ENCODE measurements at regions not wholly inside any gene's neighbourhood (a gene's known extent, or its start where the extent isn't known, plus 50 kb on each side); places are given as distances from the start of the nearest gene placed in this dataset.

- CTCF ChIA-PET = no interaction called here
- Histone ChIP-seq H3K4me1 (ENCODE audit: insufficient read depth, low read length, poor library complexity, severe bottlenecking) (no peaks in the 10 kb centered on the region), H3K27ac (ENCODE audit: low read depth, low read length, poor library complexity, severe bottlenecking) (no peak overlapping the region), H3K9me3 (ENCODE audit: low read depth, low read length, poor library complexity, severe bottlenecking) (peaks cover 4% of the 10 kb centered on the region), H3K36me3 (ENCODE audit: insufficient read depth, low read length, poor library complexity, severe bottlenecking) (no peaks in the 10 kb centered on the region), H3K27me3 (replicated peaks; ENCODE audit: insufficient read depth, low read depth, low read length, poor library complexity) (no peaks in the 10 kb centered on the region), H3K4me3 (ENCODE audit: low read depth, low read length, poor library complexity, severe bottlenecking) (no peak overlapping the region)
- POLR2A ChIA-PET (ENCODE audit: low non-redundant PET) = no interaction called here
- DNase-seq (ENCODE audit: low spot score) = no peak
- TF ChIP-seq CTCF (conservative IDR thresholded peaks at IDR 0.05; ENCODE audit: low read depth, low read length) = no peak
- TF ChIP-seq EZH2 (IDR thresholded peaks at IDR 0.05; ENCODE audit: borderline replicate concordance, low read depth, low read length, poor library complexity, severe bottlenecking) = no peak
- intact Hi-C loops (cut with micrococcal nuclease; ENCODE audit: unreplicated experiment) = no loop called here
- BruUV-seq (replicated peaks) = no TSS peak
Observed at GRCh38 chr10:60687679-60688078, 90.6 kb upstream of the CDK1 start.

- Histone ChIP-seq H3K4me1 (ENCODE audit: insufficient read depth, low read length, poor library complexity, severe bottlenecking) (no peaks in the 10 kb centered on the region), H3K4me3 (ENCODE audit: low read depth, low read length, poor library complexity, severe bottlenecking) (no peak overlapping the region), H3K27ac (ENCODE audit: low read depth, low read length, poor library complexity, severe bottlenecking) (no peak overlapping the region), H3K9me3 (ENCODE audit: low read depth, low read length, poor library complexity, severe bottlenecking) (peaks cover 4% of the 10 kb centered on the region), H3K27me3 (replicated peaks; ENCODE audit: insufficient read depth, low read depth, low read length, poor library complexity) (no peaks in the 10 kb centered on the region), H3K36me3 (ENCODE audit: insufficient read depth, low read length, poor library complexity, severe bottlenecking) (no peaks in the 10 kb centered on the region)
- no peak for DNase-seq (ENCODE audit: low spot score)
- intact Hi-C loops (cut with micrococcal nuclease; ENCODE audit: unreplicated experiment) = no loop called here
- TF ChIP-seq EZH2 (IDR thresholded peaks at IDR 0.05; ENCODE audit: borderline replicate concordance, low read depth, low read length, poor library complexity, severe bottlenecking) (no peak), CTCF (conservative IDR thresholded peaks at IDR 0.05; ENCODE audit: low read depth, low read length) (no peak)
- BruUV-seq (replicated peaks) = no TSS peak
- CTCF ChIA-PET = no interaction called here
- POLR2A ChIA-PET (ENCODE audit: low non-redundant PET) = no interaction called here
Observed at GRCh38 chr10:60684091-60684490, 94.2 kb upstream of the CDK1 start.

- no peaks in the 10 kb centered on the region for H3K9me3 ChIP-seq (ENCODE audit: low read depth, low read length, poor library complexity, severe bottlenecking)
- ChIA-PET CTCF (no interaction called here), POLR2A (ENCODE audit: low non-redundant PET) (no interaction called here)
- intact Hi-C loops (cut with micrococcal nuclease; ENCODE audit: unreplicated experiment) = no loop called here
- no peak overlapping the region for H3K4me3 ChIP-seq (ENCODE audit: low read depth, low read length, poor library complexity, severe bottlenecking)
- TF ChIP-seq EZH2 (IDR thresholded peaks at IDR 0.05; ENCODE audit: borderline replicate concordance, low read depth, low read length, poor library complexity, severe bottlenecking) = no peak
- no peak for TF ChIP-seq CTCF (conservative IDR thresholded peaks at IDR 0.05; ENCODE audit: low read depth, low read length)
- H3K36me3 ChIP-seq (ENCODE audit: insufficient read depth, low read length, poor library complexity, severe bottlenecking) = no peaks in the 10 kb centered on the region
- H3K4me1 ChIP-seq (ENCODE audit: insufficient read depth, low read length, poor library complexity, severe bottlenecking) = peaks cover 11% of the 10 kb centered on the region
- DNase-seq (ENCODE audit: low spot score) = no peak
- no TSS peak for BruUV-seq (replicated peaks)
- H3K27me3 ChIP-seq (replicated peaks; ENCODE audit: insufficient read depth, low read depth, low read length, poor library complexity) = no peaks in the 10 kb centered on the region
- no peak overlapping the region for H3K27ac ChIP-seq (ENCODE audit: low read depth, low read length, poor library complexity, severe bottlenecking)
Observed at GRCh38 chr10:60681103-60681502, 97.2 kb upstream of the CDK1 start.

Data from A673 (cell line).